OCI-LY1 (cell line): ENCODE measurements at regions not wholly inside any gene's neighbourhood (a gene's known extent, or its start where the extent isn't known, plus 50 kb on each side); places are given as distances from the start of the nearest gene placed in this dataset.
"Not testable (repeated sequence)": the region's sequence is repeated elsewhere in the genome, so short reads cannot be mapped to it uniquely, and the experiment has no call there.

Experiments used
- H2AFZ ChIP-seq: fragments of 200-600 bp; sonication (generic), shearing (Covaris generic); 2 replicates; pipeline ENCODE4 v1.6.0; 2014; ENCODE audit warnings: antibody characterized with exemption, mild to moderate bottlenecking, low read length
- H3F3A ChIP-seq: fragments of 200-600 bp; sonication (generic), shearing (Covaris generic); 2 replicates; pipeline ENCODE4 v1.6.0; 2014; ENCODE audit warnings: mild to moderate bottlenecking, antibody characterized with exemption, low read length, moderate library complexity; ENCODE audit not compliant: insufficient read depth
- H3K27ac ChIP-seq: fragments of 200-600 bp; sonication (generic); 2 replicates; pipeline ENCODE4 v1.5.1; 2014; ENCODE audit warnings: low read length, mixed run types, mild to moderate bottlenecking, low read depth; ENCODE audit not compliant: poor library complexity, severe bottlenecking
- H3K27me3 ChIP-seq: fragments of 200-600 bp; sonication (generic); 2 replicates; pipeline ENCODE4 v1.6.0; 2014; ENCODE audit warnings: antibody characterized with exemption, mild to moderate bottlenecking, low read length, moderate library complexity; ENCODE audit not compliant: insufficient read depth
- H3K36me3 ChIP-seq: fragments of 200-600 bp; sonication (generic); 2 replicates; pipeline ENCODE4 v1.6.1; 2014; ENCODE audit warnings: mild to moderate bottlenecking, antibody characterized with exemption, low read length, moderate library complexity, mixed read lengths; ENCODE audit not compliant: insufficient read depth
- H3K4me1 ChIP-seq: fragments of 200-600 bp; sonication (generic); 2 replicates; pipeline ENCODE4 v1.5.1; 2014; ENCODE audit warnings: mild to moderate bottlenecking, low read length, moderate library complexity; ENCODE audit not compliant: insufficient read depth, severe bottlenecking
- H3K4me2 ChIP-seq: fragments of 200-600 bp; sonication (generic), shearing (Covaris generic); 2 replicates; pipeline ENCODE4 v1.6.1; 2014; ENCODE audit warnings: low read length
- H3K4me3 ChIP-seq: fragments of 200-600 bp; sonication (generic); 2 replicates; pipeline ENCODE4 v1.5.1; 2014; ENCODE audit warnings: low read length, low read depth, mild to moderate bottlenecking, mixed read lengths; ENCODE audit not compliant: poor library complexity, severe bottlenecking
- H3K79me2 ChIP-seq: fragments of 200-600 bp; shearing (Covaris generic); 2 replicates; pipeline ENCODE4 v1.6.1; 2016; ENCODE audit warnings: mixed run types, low read length, mixed read lengths; ENCODE audit not compliant: insufficient read depth
- H3K9ac ChIP-seq: fragments of 200-600 bp; sonication (generic), shearing (Covaris generic); 2 replicates; pipeline ENCODE4 v1.6.1; 2014; ENCODE audit warnings: mild to moderate bottlenecking, low read length, mixed read lengths
- H3K9me2 ChIP-seq: fragments of 200-600 bp; sonication (generic), shearing (Covaris generic); 2 replicates; pipeline ENCODE4 v1.6.1; 2014; ENCODE audit warnings: low read depth, mild to moderate bottlenecking, low read length, mixed read lengths
- H3K9me3 ChIP-seq: fragments of 200-600 bp; shearing (Covaris generic); 2 replicates; pipeline ENCODE4 v1.6.1; 2014; ENCODE audit warnings: low read length, mixed read lengths
- H4K20me1 ChIP-seq: fragments of 200-600 bp; sonication (generic), shearing (Covaris generic); 2 replicates; pipeline ENCODE4 v1.6.0; 2016; ENCODE audit warnings: mild to moderate bottlenecking, low read length; ENCODE audit not compliant: insufficient read depth
- CTCF ChIP-seq: fragments of 200-600 bp; sonication (generic), shearing (Covaris generic); IDR thresholded peaks from 2 replicates; pipeline ENCODE4 v1.5.1; 2017; ENCODE audit warnings: mild to moderate bottlenecking, antibody characterized with exemption, low read length, moderate library complexity, mixed read lengths
- EZH2 ChIP-seq: fragments of 200-600 bp; sonication (generic), shearing (Covaris generic); IDR thresholded peaks from 2 replicates; pipeline ENCODE4 v1.8.0; 2017; ENCODE audit warnings: borderline replicate concordance, mixed run types, mild to moderate bottlenecking, antibody characterized with exemption, low read length, moderate library complexity, mixed read lengths

- Histone ChIP-seq H4K20me1 (no peaks in the 10 kb centered on the region), H3K36me3 (no peaks in the 10 kb centered on the region), H3K9me2 (no peaks in the 10 kb centered on the region), H3F3A (no peaks in the 10 kb centered on the region), H3K4me1 (no peaks in the 10 kb centered on the region), H3K4me3 (no peak overlapping the region), H3K27ac (no peak overlapping the region), H3K4me2 (no peak overlapping the region), H2AFZ (no peak overlapping the region), H3K9ac (no peak overlapping the region), H3K9me3 (no peaks in the 10 kb centered on the region), H3K27me3 (no peaks in the 10 kb centered on the region), H3K79me2 (no peaks in the 10 kb centered on the region)
- TF ChIP-seq EZH2 (no peak), CTCF (no peak)
Observed at GRCh38 chr4:169841776-169842175, 84.0 kb upstream of the HPF1 start.

GRCh38 chr4:169840554-169840953 lies 82.8 kb upstream of the HPF1 start:
- Histone ChIP-seq H3K27ac (no peak overlapping the region), H3K36me3 (no peaks in the 10 kb centered on the region), H4K20me1 (no peaks in the 10 kb centered on the region), H3K79me2 (no peaks in the 10 kb centered on the region), H3K4me1 (no peaks in the 10 kb centered on the region), H3K9me3 (no peaks in the 10 kb centered on the region), H3K9ac (no peak overlapping the region), H3K27me3 (no peaks in the 10 kb centered on the region), H3F3A (no peaks in the 10 kb centered on the region), H2AFZ (no peak overlapping the region), H3K4me2 (no peak overlapping the region), H3K4me3 (no peak overlapping the region), H3K9me2 (no peaks in the 10 kb centered on the region)
- TF ChIP-seq EZH2 (no peak), CTCF (no peak)

GRCh38 chr4:169828329-169828728 lies 70.6 kb upstream of the HPF1 start:
- not testable (repeated sequence) for H3K4me3 ChIP-seq, H3K4me1 ChIP-seq, H3K9ac ChIP-seq, H3F3A ChIP-seq, H3K9me3 ChIP-seq, H3K27me3 ChIP-seq, H3K36me3 ChIP-seq, H2AFZ ChIP-seq, H3K9me2 ChIP-seq, H3K4me2 ChIP-seq, H3K79me2 ChIP-seq, H4K20me1 ChIP-seq, H3K27ac ChIP-seq

- no peaks in the 10 kb centered on the region for H3K9me3 ChIP-seq
- TF ChIP-seq CTCF, result no peak
- no peak for TF ChIP-seq EZH2
- no peaks in the 10 kb centered on the region for H3K79me2 ChIP-seq
- H3K4me1 ChIP-seq, result no peaks in the 10 kb centered on the region
- no peak overlapping the region for H2AFZ ChIP-seq
- H3K36me3 ChIP-seq, result no peaks in the 10 kb centered on the region
- no peak overlapping the region for H3K4me2 ChIP-seq
- no peaks in the 10 kb centered on the region for H3K27me3 ChIP-seq
- no peak overlapping the region for H3K27ac ChIP-seq
- no peaks in the 10 kb centered on the region for H4K20me1 ChIP-seq
- no peaks in the 10 kb centered on the region for H3K9me2 ChIP-seq
- no peaks in the 10 kb centered on the region for H3F3A ChIP-seq
- no peak overlapping the region for H3K4me3 ChIP-seq
- H3K9ac ChIP-seq, result no peak overlapping the region
Observed at GRCh38 chr4:169826634-169827187, 69.0 kb upstream of the HPF1 start.
